ENCODE measurements at regions not wholly inside any gene's neighbourhood (a gene's known extent, or its start where the extent isn't known, plus 50 kb on each side); places are given as distances from the start of the nearest gene placed in this dataset.
"Not testable (repeated sequence)": the region's sequence is repeated elsewhere in the genome, so short reads cannot be mapped to it uniquely, and the experiment has no call there.

DNA sequence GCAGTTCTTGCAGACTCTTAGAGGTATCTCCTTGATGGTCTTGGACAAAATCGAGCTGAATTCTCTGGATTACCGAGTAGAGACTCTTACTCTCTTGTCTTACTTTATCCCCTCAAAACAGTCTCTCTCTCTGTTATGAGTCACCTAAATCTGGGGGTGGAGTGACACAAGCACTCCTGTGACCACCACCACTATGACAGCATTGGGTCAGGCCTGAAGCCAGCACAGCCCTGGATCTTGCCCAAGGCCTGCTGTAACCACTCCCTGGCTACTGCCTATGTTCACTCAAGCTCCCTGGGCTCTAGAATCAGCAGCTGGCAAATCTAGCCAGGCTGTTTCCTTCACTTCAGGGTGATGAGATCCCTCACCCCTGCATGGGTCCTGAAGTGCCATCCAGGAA, 662.5 kb downstream of the LUZP2 start:
- DNase-seq: no peak

GRCh38 chr11:25163421-25163820, 666.6 kb downstream of the LUZP2 start:
- DNase-seq: no peak

- DNase-seq: no peak
These were observed 683.3 kb downstream of the LUZP2 start for GRCh38 chr11:25180187-25180586.

GRCh38 chr11:25183411-25183810, 686.6 kb downstream of the LUZP2 start:
- no peak for DNase-seq

DNA sequence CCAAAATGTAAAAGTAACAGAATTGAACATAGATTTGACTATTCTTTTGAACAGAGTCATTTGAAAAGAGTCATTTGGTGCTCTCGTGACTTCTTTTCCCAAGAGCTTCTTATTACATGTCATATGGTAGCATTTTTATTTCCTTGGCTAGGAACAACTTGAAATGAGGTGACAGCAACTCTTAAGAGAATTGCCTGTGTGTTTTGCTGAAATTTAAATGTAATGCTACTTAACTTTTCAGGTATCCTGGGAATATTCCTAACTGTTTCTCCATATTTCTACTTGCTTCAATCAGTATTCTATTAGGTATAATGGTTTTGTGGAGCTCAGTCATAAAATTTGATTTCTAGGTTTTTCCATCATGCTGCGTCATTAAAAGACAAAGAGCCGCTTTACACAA, 700.7 kb downstream of the LUZP2 start:
- DNase-seq: no peak

DNA sequence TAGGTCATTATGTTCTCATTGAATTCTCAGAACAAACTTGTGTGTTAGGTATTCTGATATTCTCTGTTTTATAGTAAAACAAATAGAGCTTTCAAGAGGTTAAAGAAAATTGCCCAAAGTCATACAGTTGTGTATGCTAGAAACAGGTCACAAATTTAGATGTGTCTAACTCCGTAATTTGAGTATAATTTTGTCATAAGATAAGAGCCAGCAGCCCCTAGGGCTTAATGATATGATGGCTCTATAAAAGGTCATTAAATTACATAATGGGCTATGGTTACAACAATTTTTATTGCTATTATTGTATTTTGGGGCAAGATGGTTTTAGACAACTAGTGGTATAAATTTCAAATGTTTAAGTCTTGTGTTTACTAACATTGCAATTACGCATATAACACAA, 701.9 kb downstream of the LUZP2 start:
- DNase-seq: no peak

DNA sequence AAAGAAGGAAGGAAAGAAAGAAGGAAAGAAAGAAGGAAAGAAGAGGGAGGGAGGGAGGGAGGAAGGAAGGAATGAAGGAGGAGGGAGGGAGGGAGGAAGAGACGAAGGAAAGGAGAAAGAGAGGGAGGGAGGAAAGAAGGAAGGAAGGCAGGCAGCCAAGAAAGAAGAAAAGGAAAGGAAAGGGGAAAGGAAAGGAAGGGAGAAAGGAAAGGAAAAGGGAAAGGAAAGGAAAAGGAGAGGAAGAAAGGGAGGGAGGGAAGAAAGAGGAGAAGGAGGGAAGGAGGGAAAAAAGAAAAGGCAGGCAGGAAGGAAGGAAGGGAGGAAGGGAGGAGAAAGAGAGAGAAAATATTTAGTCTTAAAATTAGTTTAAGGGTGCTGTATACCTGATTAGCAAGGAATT, 704.1 kb downstream of the LUZP2 start:
- no peak for DNase-seq

GRCh38 chr11:25206762-25207161, 709.9 kb downstream of the LUZP2 start:
- no peak for DNase-seq

GRCh38 chr11:25211635-25212254, 714.9 kb downstream of the LUZP2 start:
- DNase-seq: no peak

GRCh38 chr11:25214535-25215176, 717.8 kb downstream of the LUZP2 start:
- DNase-seq: no peak

DNA sequence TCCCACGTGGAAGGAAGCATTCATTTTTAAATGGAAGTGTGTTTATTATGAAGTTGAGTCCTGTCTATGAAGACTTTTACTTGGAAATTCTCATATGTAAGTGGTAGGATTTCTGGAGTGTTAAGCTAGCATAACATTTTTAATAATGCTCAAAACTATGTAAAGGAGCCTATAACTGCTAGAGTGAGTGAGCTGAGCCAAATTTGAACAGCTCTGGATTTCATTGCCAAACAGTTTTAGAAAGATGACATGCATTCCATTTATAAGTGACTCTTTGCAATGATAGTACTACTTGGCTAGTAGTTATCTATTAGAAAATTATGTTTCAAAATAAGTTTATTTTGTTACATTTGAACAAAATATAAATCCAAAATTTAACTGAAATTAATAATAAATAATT, 721.2 kb downstream of the LUZP2 start:
- no peak for DNase-seq

GRCh38 chr11:25225078-25225477, 728.2 kb downstream of the LUZP2 start:
- no peak for DNase-seq

- DNase-seq: no peak
These were observed 746.1 kb downstream of the LUZP2 start for GRCh38 chr11:25242928-25243327.

- DNase-seq: no peak
These were observed 747.3 kb downstream of the LUZP2 start for GRCh38 chr11:25244126-25244525.

DNA sequence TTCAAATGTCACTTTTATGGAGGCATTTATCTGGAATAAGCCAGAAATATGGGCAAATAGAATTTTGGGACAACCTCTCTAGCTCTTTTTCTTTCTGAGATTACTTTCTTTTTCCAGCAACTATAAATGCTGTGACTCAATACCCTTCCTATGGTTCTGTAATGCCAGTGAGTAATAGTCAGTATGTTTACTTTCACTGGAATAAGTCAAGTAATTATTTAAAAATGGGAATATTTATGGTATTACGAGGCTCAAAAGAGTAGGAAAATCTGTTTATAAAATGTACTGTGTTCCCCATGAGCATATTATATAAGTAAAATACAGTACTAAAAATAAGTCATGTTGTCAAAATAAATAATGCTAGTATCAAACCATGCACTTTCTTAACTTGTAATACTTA, 750.5 kb downstream of the LUZP2 start:
- DNase-seq: no peak

DNA sequence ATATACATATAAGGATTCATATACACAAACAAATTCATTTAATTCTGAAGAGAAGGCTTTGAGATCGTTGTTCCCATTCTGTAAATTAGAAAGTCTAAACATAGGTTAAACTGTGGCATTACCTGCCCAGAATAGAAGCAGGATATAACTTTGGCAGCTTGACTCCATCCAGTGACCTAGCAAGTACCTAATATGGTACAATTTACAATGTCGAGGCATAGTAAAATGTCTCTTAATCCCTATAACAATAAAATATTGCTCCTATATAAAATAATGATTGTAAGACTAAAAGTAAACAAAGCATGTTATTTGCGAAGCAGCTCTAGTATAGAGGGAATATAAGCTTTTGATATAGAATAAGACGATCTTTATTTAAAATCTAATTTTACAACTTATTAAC, 756.0 kb downstream of the LUZP2 start:
- DNase-seq: no peak

GRCh38 chr11:25263861-25264260, 767.0 kb downstream of the LUZP2 start:
- not testable (repeated sequence) for DNase-seq

DNA sequence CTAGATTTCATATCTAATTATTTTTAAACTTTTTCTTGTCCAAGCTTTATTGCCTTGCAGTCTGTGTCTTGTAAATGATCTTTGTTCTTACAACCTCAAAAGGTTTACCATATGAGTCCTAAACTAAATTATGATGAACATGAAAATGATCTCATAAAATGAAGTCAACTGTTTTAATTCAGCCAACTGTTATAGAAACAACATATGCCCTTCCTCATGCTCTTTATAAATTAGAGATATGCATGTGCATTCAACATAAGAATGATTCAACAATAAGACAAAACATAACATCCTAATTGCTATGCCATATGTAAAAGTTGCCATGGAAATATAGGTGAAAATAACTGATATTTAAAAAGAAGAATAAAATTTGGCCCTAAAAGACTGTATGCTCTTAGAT, 774.4 kb downstream of the LUZP2 start:
- DNase-seq: no peak

- DNase-seq: no peak
These were observed 775.4 kb downstream of the LUZP2 start for GRCh38 chr11:25272214-25272613.

GRCh38 chr11:25280821-25281220, 784.0 kb downstream of the LUZP2 start:
- not testable (repeated sequence) for DNase-seq

GRCh38 chr11:25293166-25293565, 796.3 kb downstream of the LUZP2 start:
- DNase-seq: no peak

DNA sequence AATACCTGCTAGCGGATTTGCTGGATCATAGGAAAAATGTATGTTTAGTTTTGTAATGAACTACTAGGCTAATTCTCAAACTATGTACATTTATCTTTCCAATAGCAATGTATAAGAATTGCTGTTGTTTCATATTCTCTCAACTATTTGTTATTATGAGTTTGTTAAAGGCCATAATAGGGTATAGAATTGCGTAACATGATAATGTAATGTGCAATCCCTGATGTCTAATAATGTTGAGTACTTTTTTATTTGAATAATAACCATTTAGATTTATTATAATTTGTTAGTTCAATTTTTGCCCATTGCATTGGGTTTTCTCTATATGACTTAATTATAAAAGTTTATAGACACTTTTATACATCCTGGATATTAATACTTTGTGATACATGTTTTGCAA, 801.6 kb downstream of the LUZP2 start:
- no peak for DNase-seq

DNA sequence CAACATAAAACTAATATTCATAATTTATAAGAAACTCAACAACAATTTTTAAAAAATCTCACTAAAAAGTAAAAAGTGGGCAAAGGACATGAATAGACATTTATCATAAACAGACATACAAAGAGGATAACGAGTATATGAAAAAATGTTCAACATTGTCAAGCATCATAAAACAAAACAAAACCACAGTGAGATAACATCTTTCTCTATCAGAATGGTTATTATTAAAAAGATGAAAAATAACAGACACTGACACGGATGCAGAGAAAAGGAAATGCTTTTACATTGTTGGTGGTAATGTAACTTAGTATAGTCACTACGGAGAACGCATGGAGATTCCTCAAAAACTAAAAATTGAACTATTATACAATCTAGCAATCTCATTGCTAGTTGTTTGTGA, 813.0 kb downstream of the LUZP2 start:
- no peak for DNase-seq

- no peak for DNase-seq
These were observed 820.4 kb downstream of the LUZP2 start for GRCh38 chr11:25317216-25317615.
